HTR-8/SVneo (cell line): ENCODE measurements at regions not wholly inside any gene's neighbourhood (a gene's known extent, or its start where the extent isn't known, plus 50 kb on each side); places are given as distances from the start of the nearest gene placed in this dataset.
"Not testable (repeated sequence)": the region's sequence is repeated elsewhere in the genome, so short reads cannot be mapped to it uniquely, and the experiment has no call there.

Experiments used
- DNase-seq: peaks from one replicate; pipeline ENCODE4 v3.0.0; 2011; ENCODE audit warnings: low spot score, mixed read lengths; ENCODE audit not compliant: insufficient read length
- FAIRE-seq: peaks from 2 replicates; lab custom pipeline; 2011; peaks lifted over from hg19 to GRCh38; lab: Jason Lieb, UNC

- DNase-seq (no peak), FAIRE-seq (no peak)
These were observed 60.0 kb downstream of the DMAC1 start for GRCh38 chr9:7739595-7739994.

DNA sequence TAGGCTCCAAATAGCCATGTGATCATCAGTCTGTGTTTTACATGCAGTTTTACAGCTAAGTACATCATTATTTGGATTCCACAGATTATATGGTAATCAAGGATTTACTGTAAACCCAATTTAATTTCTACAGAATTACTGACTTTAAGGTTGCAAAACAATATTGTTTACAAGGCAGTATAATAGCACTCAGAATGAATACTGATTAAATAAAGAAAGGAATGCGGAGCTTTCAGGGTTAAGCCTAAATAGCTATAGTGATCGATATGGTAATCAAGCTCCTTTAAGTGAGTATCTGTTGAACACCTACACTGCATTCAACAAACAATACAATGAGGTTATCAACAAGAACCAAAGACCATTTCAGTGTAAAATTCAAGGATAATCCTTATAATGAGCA lies 64.3 kb downstream of the DMAC1 start:
- FAIRE-seq (no peak), DNase-seq (no peak)

- DNase-seq (no peak), FAIRE-seq (no peak)
These were observed 69.5 kb downstream of the DMAC1 start for GRCh38 chr9:7730164-7730445.

DNA sequence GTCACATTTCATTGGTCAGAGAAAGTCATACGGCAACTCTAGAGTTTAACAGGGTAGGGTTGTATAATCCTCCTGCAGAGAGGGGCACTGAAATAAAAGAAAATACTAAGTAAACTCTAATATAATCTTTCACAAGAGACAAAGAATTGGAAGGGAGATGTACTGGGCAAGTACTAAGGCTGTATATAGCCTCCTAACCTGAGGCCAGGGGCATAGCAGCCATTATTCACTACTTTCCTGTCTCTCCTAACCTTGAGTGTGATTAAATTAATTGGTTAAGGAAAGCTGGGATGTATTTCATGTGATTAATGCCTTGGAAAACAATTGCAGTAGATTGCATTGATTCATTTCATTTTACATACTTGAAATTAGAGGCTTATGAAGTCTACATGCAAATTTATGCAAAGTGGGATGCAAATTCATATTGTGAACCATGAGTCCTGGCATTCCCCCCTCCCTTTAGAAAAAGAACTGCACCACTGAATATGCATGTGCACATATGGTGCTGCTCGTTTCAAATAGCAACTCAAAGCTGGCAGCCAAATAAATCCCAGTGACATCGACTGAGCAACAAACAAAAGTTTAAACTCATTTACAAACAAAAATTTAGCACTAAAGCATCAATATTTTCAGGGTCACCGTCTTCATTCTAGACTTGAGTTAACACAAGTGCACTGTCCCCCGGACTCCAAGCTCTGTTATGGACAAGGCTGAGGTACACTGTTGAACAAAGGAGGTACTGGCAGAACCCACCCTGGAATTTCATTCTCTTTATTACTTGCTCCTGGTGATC lies 70.0 kb downstream of the DMAC1 start:
- DNase-seq = no peak
- FAIRE-seq = no peak

GRCh38 chr9:7721291-7721690 lies 78.3 kb downstream of the DMAC1 start:
- FAIRE-seq (no peak), DNase-seq (no peak)

DNA sequence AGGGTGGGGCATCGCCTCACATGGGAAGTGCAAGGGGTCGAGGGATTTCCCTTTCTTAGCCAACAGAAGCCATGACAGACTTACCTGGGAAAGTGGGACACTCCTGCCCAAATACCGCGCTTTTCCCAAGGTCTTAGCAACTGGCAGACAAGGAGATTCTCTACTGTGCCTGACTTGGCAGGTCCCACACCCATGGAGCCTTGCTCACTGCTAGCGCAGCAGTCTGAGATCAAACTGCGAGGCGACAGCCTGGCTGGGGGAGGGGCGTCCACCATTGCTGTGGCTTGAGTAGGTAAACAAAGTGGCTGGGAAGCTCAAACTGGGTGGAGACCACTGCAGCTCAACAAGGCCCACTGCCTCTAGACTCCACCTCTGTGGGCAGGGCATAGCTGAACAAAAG lies 86.5 kb downstream of the DMAC1 start:
- not testable (repeated sequence) for DNase-seq, FAIRE-seq

DNA sequence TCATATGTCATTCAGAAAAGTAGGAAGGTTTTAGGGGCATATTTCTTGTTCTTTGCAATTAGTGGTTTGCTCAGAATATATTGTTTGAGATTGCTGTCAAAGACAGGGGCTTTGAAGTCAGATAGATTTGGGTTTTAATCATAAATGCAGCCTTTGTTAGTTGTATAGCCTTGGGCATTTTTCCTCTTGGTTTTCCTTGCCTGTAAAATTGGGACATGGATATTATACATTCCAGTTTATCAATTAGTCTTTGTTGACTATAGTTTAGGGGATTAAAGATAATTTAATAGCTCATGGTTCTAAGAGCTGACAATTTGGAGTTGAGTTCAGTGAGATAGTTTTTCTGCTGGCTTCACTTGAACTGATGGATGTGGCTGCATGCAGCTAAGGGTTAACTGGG lies 88.9 kb downstream of the DMAC1 start:
- DNase-seq (no peak), FAIRE-seq (no peak)

DNA sequence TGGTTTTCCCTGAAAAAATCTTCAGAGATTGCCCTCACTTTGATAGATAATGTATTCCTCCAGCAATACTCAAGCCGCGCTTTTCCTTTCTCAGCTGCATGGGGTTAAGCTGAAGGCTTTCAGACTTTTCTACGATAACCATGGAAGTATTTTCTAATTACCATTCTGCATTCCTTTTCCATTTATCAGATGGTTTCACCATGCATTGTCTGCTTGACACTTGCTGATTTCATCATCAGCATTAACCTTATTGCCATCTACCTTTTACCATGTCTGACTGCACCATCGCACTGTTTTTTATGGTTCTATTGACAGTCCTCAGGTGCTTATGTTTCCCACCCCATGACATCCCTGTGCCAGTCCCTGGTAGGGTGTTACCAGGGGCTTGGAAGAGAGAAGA lies 91.6 kb downstream of the DMAC1 start:
- DNase-seq = no peak
- no peak for FAIRE-seq

DNA sequence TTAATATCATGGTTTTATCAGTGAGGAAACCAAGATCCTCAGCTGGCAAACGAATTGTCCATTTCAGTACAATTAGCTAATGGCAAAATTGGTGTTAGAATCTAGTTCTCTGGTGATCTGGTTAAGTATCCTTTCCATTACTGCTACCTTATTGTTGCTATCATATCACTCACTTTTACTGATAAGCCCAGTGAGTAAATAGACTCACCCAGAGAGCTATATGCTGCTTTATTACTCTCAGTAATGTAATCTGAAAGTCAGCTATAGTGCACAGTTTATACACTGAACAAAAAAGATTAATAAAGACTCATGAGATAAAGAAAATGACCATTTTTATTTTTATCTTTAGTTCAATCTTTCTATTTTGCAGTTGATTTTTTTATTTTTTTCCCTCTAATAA lies 95.0 kb downstream of the DMAC1 start:
- no peak for DNase-seq
- FAIRE-seq = no peak

- no peak for FAIRE-seq
These were observed 107.7 kb downstream of the DMAC1 start for GRCh38 chr9:7691909-7692308.

GRCh38 chr9:7690014-7690413 lies 109.6 kb downstream of the DMAC1 start:
- no peak for DNase-seq
- no peak for FAIRE-seq

More at GRCh38 chr9:7691909-7692308, 107.7 kb downstream of the DMAC1 start:
- DNase-seq = no peak

DNA sequence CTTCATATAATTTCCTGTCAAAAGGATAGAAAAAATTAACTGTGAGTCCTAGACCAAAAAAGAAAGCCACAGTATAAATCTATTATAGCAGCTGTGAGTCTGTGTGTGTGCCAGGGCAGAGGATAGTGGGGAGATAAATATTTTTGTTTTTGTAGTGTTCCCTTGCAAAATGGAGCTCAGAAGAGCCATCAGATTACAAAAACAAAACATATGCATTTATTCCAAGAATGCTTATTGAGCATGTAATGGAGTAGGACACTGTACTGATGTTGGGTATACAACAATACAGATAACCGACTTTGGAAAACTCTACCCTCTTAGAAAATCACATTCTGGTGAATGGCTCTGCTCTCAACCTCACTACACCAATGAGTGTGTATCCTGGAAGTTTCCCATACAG lies 111.0 kb downstream of the DMAC1 start:
- DNase-seq = no peak
- no peak for FAIRE-seq

GRCh38 chr9:7676609-7677156 lies 122.9 kb downstream of the DMAC1 start:
- DNase-seq = no peak
- FAIRE-seq = no peak

DNA sequence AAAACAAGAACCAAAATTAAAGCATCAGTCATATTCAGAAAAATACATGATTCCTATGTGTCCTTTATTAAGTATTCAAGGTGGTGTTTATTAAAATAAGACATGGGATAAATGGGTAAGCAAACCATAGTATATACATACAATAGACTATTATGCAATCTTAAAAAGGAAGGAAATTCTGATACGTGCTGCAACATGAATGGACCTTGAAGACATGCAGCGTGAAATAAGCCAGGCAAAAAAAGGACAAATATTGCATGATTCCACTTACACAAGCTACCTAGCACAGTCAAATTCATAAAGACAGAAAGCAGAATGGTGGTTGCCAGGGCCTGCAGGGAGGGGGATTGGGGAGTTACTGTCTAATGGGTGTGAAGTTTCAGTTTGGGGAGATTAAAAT lies 127.7 kb downstream of the DMAC1 start:
- DNase-seq (no peak), FAIRE-seq (no peak)

GRCh38 chr9:7668541-7668940 lies 131.0 kb downstream of the DMAC1 start:
- DNase-seq (no peak), FAIRE-seq (no peak)

DNA sequence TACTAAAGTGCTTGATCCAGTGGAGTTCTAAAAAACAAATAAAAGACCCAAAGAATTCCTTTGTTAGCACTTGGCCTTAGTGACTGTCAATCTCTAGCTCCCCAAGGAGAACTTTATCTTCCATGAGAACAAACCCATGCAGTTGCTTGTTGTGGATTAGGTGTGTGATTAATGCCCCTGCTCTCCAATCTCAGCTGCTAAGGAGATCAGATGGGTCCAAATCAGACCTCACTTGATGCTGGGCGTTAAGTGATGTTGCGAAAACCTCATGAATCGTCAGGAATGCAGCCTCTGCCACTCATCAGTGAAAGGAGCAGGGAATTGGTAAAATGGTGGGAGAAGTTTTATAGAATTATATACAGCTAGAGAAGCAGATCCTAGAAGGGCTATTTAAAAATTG lies 133.7 kb downstream of the DMAC1 start:
- FAIRE-seq = no peak

DNA sequence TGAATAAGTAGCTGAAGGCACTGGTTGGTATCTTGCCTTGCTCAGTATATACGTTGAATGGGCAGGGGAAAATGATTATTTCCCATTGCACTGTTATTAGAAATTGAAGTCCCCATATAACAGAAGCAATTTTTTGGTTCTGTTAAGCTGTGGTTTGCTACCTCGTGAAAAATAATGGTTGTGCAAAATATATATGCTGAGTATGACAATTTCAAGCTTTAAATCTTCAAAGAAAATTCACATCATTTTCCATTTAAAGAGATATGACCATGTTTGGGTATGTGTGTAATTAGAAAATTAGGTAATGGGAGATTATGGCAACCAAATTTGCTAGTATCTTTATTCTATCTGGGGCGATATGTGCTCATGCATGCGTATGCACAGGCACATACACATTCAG lies 139.8 kb downstream of the DMAC1 start:
- DNase-seq = no peak
- FAIRE-seq = no peak

More for the DNA sequence above, 133.7 kb downstream of the DMAC1 start:
- no peak for DNase-seq

- FAIRE-seq (no peak), DNase-seq (no peak)
These were observed 142.9 kb downstream of the DMAC1 start for GRCh38 chr9:7656636-7657035.

DNA sequence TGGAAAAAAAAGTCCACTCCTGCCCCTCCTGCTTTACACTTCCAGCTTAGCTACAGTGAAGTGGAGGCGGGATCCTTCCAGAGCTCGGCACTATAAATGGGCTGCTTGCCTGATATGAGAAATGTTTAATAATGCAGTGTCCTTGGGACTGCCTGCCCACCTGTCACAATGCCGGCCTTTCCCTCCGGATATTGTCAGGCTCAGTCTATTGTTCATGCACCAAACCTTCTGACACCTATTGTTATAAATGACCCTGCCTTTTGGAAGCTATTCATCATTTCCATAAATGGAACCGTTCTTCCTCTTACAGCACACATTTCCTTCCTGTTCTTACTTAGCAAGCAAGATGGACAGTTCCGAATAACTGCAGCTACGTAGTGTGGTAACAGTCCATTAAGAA lies 146.3 kb downstream of the DMAC1 start:
- DNase-seq = no peak
- no peak for FAIRE-seq

GRCh38 chr9:7640231-7640630 lies 159.3 kb downstream of the DMAC1 start:
- DNase-seq = no peak
- FAIRE-seq = no peak

DNA sequence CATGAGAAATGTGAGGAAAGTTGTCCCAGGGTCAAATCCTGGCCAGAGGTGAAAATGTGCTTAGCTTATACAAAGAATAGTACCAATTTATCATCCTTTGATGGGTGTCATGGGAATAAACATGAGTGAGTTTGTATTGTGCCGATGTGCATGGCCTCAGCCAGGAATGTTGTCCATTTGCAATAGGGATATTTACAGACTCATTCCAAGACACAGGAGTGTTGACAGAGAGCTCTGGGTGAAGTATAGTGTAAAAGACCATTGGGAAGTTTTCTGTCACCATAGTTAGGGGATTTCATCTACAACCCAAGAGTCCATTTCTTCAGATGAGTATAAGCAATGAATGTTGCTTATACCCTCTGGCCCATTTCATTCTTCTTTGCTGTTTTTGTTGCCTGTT lies 160.1 kb downstream of the DMAC1 start:
- DNase-seq (no peak), FAIRE-seq (no peak)

GRCh38 chr9:7636838-7637467 lies 162.6 kb downstream of the DMAC1 start:
- DNase-seq (no peak), FAIRE-seq (no peak)
